ENCODE measurements at regions not wholly inside any gene's neighbourhood (a gene's known extent, or its start where the extent isn't known, plus 50 kb on each side); places are given as distances from the start of the nearest gene placed in this dataset.
"Not testable (repeated sequence)": the region's sequence is repeated elsewhere in the genome, so short reads cannot be mapped to it uniquely, and the experiment has no call there.

- peaks cover 5% of the 10 kb centered on the region for H3K9me3 Mint-ChIP-seq (ENCODE audit: low read depth)
- ATAC-seq: no peak
- no peak overlapping the region for H3K27ac Mint-ChIP-seq
- no peaks in the 10 kb centered on the region for H3K27me3 Mint-ChIP-seq
- CTCF ChIA-PET: no interaction called here
- no peak for DNase-seq
- POLR2A ChIA-PET: no interaction called here
- H3K4me1 Mint-ChIP-seq: no peaks in the 10 kb centered on the region
- intact Hi-C loops (cut with DNase I, micrococcal nuclease): no loop called here
- H3K4me3 Mint-ChIP-seq: no peak overlapping the region
- H3K36me3 Mint-ChIP-seq (ENCODE audit: low read depth): no peaks in the 10 kb centered on the region
Observed at GRCh38 chr14:84446250-84446649, 1083.7 kb upstream of the FLRT2 start.

DNA sequence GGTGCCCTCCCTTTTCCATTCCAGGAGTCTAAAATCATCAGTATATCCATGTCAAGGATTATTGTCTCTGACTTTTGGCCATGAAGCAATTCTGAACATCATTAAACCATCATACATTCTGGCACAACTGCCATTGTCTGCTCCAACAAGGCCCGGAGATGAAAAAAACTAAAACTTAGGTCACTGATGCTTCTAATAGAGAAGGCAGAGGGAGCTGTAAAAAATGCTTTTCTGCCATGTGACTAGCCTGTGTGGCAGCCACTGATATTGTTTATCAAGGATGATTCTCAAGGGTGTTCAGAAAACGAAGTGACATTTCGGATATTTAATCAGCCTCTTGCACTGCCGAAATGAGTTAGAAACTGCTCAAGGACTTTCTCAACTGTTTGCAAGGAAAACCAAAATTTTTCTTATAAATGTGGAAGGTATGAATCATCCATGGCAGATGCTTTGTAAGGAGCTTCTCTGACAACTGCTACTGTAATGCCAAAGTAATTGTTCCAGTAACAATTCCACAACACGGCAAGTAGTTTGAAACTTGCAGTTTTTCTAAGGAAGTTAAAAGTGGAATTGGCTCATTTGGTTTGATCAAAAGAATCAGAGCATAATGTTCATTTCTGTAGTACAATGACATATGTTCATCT, 1076.5 kb upstream of the FLRT2 start:
- intact Hi-C loops (cut with DNase I, micrococcal nuclease): no loop called here
- H3K27ac Mint-ChIP-seq: no peak overlapping the region
- DNase-seq (no peak), ATAC-seq (no peak)
- H3K9me3 Mint-ChIP-seq (ENCODE audit: low read depth): peaks cover 2% of the 10 kb centered on the region
- CTCF ChIA-PET: interaction anchor here (0.7 kb wide), 1 partner anchor 20 kb away, joined by 3 read pairs; no protein-coding TSS in a partner anchor
- no peaks in the 10 kb centered on the region for H3K27me3 Mint-ChIP-seq
- no peaks in the 10 kb centered on the region for H3K36me3 Mint-ChIP-seq (ENCODE audit: low read depth)
- H3K4me3 Mint-ChIP-seq: no peak overlapping the region
- POLR2A ChIA-PET: no interaction called here
- H3K4me1 Mint-ChIP-seq: no peaks in the 10 kb centered on the region

DNA sequence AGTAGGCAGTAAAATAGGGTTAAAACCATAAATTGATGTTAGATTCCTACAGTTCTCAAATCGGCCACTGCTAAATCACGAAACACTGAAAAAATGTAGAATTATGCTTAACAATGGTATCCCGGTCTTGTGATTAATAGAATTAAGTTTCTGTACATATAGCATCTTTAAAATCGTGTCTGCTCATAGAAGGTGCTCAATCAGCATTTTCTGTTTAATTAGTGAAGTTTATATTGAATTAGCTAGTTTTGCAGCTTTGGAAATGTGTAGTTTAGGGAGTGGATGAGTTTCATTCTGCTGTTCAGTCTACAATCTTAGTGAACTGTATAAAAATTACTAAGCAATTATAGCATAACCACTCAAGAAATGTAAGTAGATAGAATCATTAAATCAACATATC, 1075.8 kb upstream of the FLRT2 start:
- H3K9me3 Mint-ChIP-seq (ENCODE audit: low read depth): peaks cover 2% of the 10 kb centered on the region
- ChIA-PET CTCF (interaction anchor here (0.7 kb wide), 1 partner anchor 20 kb away, joined by 3 read pairs; no protein-coding TSS in a partner anchor), POLR2A (no interaction called here)
- no peaks in the 10 kb centered on the region for H3K4me1 Mint-ChIP-seq
- H3K36me3 Mint-ChIP-seq (ENCODE audit: low read depth): no peaks in the 10 kb centered on the region
- no peaks in the 10 kb centered on the region for H3K27me3 Mint-ChIP-seq
- H3K4me3 Mint-ChIP-seq: no peak overlapping the region
- intact Hi-C loops (cut with DNase I, micrococcal nuclease): no loop called here
- no peak for ATAC-seq
- no peak for DNase-seq
- H3K27ac Mint-ChIP-seq: no peak overlapping the region

DNA sequence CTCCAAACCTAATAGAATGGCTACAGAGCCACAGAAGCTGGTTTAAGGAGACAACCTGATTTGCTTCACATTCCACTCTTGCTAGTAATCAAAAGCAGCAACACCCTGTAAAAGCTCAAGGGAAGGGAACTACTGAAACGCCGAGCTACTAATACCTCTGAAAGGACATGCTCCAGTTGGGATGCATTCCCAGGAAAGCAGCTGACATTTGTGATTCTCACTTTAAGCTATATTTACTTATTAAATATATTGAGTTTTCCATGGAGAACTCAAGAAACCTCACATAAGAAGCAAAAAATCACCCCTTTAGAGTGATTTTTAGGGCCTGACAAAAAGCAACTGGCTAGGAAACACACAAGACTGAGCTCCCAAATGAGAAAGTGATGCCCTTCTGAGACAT, 1073.0 kb upstream of the FLRT2 start:
- ATAC-seq (no peak), DNase-seq (no peak)
- H3K4me1 Mint-ChIP-seq: no peaks in the 10 kb centered on the region
- intact Hi-C loops (cut with DNase I, micrococcal nuclease): no loop called here
- H3K27me3 Mint-ChIP-seq: no peaks in the 10 kb centered on the region
- no peak overlapping the region for H3K4me3 Mint-ChIP-seq
- CTCF ChIA-PET: interaction anchor here (0.7 kb wide), 1 partner anchor 292 kb away, joined by 4 read pairs; no protein-coding TSS in a partner anchor
- H3K27ac Mint-ChIP-seq: no peak overlapping the region
- no peaks in the 10 kb centered on the region for H3K9me3 Mint-ChIP-seq (ENCODE audit: low read depth)
- POLR2A ChIA-PET: no interaction called here
- H3K36me3 Mint-ChIP-seq (ENCODE audit: low read depth): no peaks in the 10 kb centered on the region

DNA sequence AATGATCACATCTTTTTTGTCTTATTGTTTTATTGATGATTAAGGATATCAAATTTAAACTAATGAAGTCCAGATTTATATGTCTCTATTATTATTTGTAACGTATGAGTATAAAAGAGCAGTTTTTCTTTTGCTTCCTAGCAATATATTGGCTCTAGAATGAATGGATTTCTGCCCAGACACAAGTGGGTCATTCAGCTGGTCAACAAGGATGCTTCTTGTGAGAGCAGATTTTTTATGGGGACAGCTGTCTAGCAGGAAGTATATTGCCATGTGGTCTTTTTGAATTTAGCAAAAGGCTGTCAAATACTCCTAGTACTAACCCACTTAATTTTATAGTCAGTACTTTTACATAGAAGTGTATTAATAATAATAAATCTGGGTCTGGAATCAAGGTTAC, 1071.1 kb upstream of the FLRT2 start:
- H3K27me3 Mint-ChIP-seq: no peaks in the 10 kb centered on the region
- no peaks in the 10 kb centered on the region for H3K4me1 Mint-ChIP-seq
- H3K27ac Mint-ChIP-seq: no peak overlapping the region
- POLR2A ChIA-PET: no interaction called here
- H3K9me3 Mint-ChIP-seq (ENCODE audit: low read depth): no peaks in the 10 kb centered on the region
- no peak for DNase-seq
- no peaks in the 10 kb centered on the region for H3K36me3 Mint-ChIP-seq (ENCODE audit: low read depth)
- no peak for ATAC-seq
- CTCF ChIA-PET: no interaction called here
- intact Hi-C loops (cut with DNase I, micrococcal nuclease): no loop called here
- H3K4me3 Mint-ChIP-seq: no peak overlapping the region

DNA sequence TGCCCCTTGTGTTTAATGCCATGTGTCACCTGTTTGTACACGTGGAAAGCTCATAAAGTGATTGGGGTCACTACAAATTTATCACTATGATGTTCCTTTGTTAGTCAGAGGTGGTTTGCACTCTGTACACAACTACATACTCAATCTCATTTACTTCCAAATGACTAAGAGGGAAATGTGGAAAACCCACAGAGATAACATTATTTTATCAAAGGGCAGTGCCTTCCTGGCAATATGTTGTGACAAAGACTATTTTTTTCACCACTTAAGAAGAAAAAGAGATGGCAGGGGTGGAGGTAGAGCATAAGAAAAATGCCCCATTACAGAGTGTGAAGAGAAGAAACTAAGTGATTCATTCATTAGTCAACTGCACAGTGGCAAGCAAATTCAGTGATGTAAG, 1064.1 kb upstream of the FLRT2 start:
- Mint-ChIP-seq H3K4me1 (no peaks in the 10 kb centered on the region), H3K36me3 (ENCODE audit: low read depth) (no peaks in the 10 kb centered on the region), H3K9me3 (ENCODE audit: low read depth) (peaks cover 8% of the 10 kb centered on the region), H3K4me3 (no peak overlapping the region), H3K27ac (no peak overlapping the region), H3K27me3 (no peaks in the 10 kb centered on the region)
- ChIA-PET POLR2A (no interaction called here), CTCF (no interaction called here)
- DNase-seq (no peak), ATAC-seq (no peak)
- intact Hi-C loops (cut with DNase I, micrococcal nuclease): no loop called here

GRCh38 chr14:84468153-84468552, 1061.8 kb upstream of the FLRT2 start:
- no peak for DNase-seq
- peaks cover 8% of the 10 kb centered on the region for H3K9me3 Mint-ChIP-seq (ENCODE audit: low read depth)
- no peaks in the 10 kb centered on the region for H3K36me3 Mint-ChIP-seq (ENCODE audit: low read depth)
- H3K27me3 Mint-ChIP-seq: no peaks in the 10 kb centered on the region
- no peak for ATAC-seq
- ChIA-PET CTCF (interaction anchor here (0.7 kb wide), 1 partner anchor 1314 kb away, joined by 3 read pairs; no protein-coding TSS in a partner anchor), POLR2A (no interaction called here)
- H3K4me3 Mint-ChIP-seq: no peak overlapping the region
- H3K27ac Mint-ChIP-seq: no peak overlapping the region
- intact Hi-C loops (cut with DNase I, micrococcal nuclease): no loop called here
- H3K4me1 Mint-ChIP-seq: no peaks in the 10 kb centered on the region

GRCh38 chr14:84477996-84478395, 1051.9 kb upstream of the FLRT2 start:
- ChIA-PET POLR2A (no interaction called here), CTCF (no interaction called here)
- no peaks in the 10 kb centered on the region for H3K4me1 Mint-ChIP-seq
- no peak overlapping the region for H3K4me3 Mint-ChIP-seq
- intact Hi-C loops (cut with DNase I, micrococcal nuclease): no loop called here
- no peaks in the 10 kb centered on the region for H3K27me3 Mint-ChIP-seq
- peaks cover 5% of the 10 kb centered on the region for H3K9me3 Mint-ChIP-seq (ENCODE audit: low read depth)
- no peaks in the 10 kb centered on the region for H3K36me3 Mint-ChIP-seq (ENCODE audit: low read depth)
- no peak for DNase-seq
- no peak overlapping the region for H3K27ac Mint-ChIP-seq
- no peak for ATAC-seq

DNA sequence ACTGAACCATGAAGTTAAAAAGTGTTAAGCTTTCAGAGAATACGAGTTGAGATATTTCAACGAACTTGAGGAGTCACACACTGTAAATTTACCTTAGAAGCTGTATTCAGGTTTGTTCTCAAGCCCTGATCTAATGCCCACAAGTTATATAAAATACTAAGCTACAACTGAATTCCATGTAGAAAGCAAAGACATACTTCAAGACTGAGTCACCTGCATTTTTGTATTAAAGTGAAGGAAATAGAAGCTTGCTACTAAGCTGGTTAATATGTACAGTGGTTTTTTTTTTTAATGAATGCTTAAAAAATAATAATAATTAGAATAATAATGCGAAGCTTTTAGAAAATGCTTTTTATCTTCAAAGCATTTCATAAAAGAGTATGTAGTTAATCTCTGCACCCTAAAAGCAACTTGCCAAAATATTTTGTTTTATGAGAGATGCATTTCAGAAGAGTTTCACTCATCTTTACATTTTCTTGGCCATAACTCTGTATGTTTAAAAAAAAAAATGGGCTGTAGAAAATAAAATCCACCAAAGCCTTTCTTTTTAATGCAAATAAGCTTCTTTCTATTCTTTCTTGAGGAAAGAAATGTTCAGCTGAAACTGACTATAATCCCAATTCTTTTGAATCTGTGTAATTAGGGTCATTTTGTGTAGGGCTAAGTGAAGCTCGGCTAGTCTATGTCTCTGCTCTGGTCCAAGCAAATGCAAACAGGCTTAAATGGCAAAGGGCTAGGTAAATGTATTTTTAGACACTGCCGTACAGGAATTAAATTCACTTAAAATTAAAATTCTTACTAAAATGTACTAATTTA, 1047.5 kb upstream of the FLRT2 start:
- H3K27me3 Mint-ChIP-seq: no peaks in the 10 kb centered on the region
- DNase-seq: no peak
- H3K4me1 Mint-ChIP-seq: no peaks in the 10 kb centered on the region
- H3K9me3 Mint-ChIP-seq (ENCODE audit: low read depth): no peaks in the 10 kb centered on the region
- H3K4me3 Mint-ChIP-seq: no peak overlapping the region
- H3K36me3 Mint-ChIP-seq (ENCODE audit: low read depth): no peaks in the 10 kb centered on the region
- ChIA-PET POLR2A (no interaction called here), CTCF (interaction anchor here (0.7 kb wide), 1 partner anchor 10 kb away, joined by 3 read pairs; no protein-coding TSS in a partner anchor)
- intact Hi-C loops (cut with DNase I, micrococcal nuclease): no loop called here
- ATAC-seq: no peak
- no peak overlapping the region for H3K27ac Mint-ChIP-seq

DNA sequence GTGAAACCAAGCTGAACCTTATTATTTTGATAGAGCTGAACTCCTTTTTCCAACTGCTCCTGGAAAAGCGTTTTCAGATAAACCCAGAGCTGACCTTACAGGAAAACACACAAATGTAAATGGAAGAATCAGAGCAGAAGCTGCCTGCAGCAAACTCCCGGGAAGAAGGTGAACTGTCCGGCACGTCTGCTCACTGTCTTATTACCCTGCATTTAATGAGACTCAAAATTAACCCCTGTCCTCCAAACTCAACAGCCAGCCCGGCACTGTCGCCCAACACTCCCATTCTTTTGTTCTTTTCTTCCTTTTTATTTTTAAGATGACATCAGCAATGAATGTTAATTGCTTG, 1046.9 kb upstream of the FLRT2 start:
- ATAC-seq (no peak), DNase-seq (no peak)
- Mint-ChIP-seq H3K27me3 (no peaks in the 10 kb centered on the region), H3K27ac (no peak overlapping the region), H3K9me3 (ENCODE audit: low read depth) (no peaks in the 10 kb centered on the region), H3K36me3 (ENCODE audit: low read depth) (no peaks in the 10 kb centered on the region), H3K4me3 (no peak overlapping the region), H3K4me1 (no peaks in the 10 kb centered on the region)
- ChIA-PET POLR2A (no interaction called here), CTCF (no interaction called here)
- intact Hi-C loops (cut with DNase I, micrococcal nuclease): no loop called here

- ATAC-seq; POLR2A ChIA-PET; H3K4me3 Mint-ChIP-seq; CTCF ChIA-PET; H3K27me3 Mint-ChIP-seq; H3K9me3 Mint-ChIP-seq (ENCODE audit: low read depth); intact Hi-C loops (cut with DNase I, micrococcal nuclease); H3K4me1 Mint-ChIP-seq; H3K36me3 Mint-ChIP-seq (ENCODE audit: low read depth); DNase-seq; H3K27ac Mint-ChIP-seq: not testable (repeated sequence)
Observed at GRCh38 chr14:84484243-84484642, 1045.7 kb upstream of the FLRT2 start.

DNA sequence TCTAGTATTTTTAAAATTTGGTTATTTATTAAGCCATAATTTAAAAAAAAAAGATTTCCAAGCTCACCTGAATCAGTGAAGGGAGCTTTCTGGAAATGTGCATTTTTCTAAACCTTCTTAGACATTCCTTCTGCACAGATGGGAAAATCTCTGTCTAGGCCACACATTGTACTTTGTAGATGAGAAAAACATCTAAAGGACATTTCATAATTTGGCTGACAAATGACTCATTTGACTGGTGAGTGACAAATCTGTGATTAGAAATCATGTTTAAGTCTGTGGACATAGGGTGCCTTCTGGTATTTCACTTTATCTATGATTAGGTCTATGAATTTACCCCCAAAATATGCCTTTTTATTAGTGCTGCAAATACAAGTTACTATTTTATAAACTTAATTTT, 1044.9 kb upstream of the FLRT2 start:
- intact Hi-C loops (cut with DNase I, micrococcal nuclease): no loop called here
- Mint-ChIP-seq H3K36me3 (ENCODE audit: low read depth) (no peaks in the 10 kb centered on the region), H3K27ac (no peak overlapping the region), H3K27me3 (no peaks in the 10 kb centered on the region), H3K9me3 (ENCODE audit: low read depth) (peaks cover 3% of the 10 kb centered on the region), H3K4me3 (no peak overlapping the region), H3K4me1 (no peaks in the 10 kb centered on the region)
- no peak for DNase-seq
- no peak for ATAC-seq
- POLR2A ChIA-PET: no interaction called here
- CTCF ChIA-PET: no interaction called here
